Heart left ventricle (tissue), 16 donors: ENCODE measurements at regions not wholly inside any gene's neighbourhood (a gene's known extent, or its start where the extent isn't known, plus 50 kb on each side); places are given as distances from the start of the nearest gene placed in this dataset.

Experiments
- ATAC-seq, 4 donors: fragments of 200-7000 bp; cut with Tn5 transposase; one replicate each; pipeline ENCODE4 v1.9.1; 2020 to 2022; ENCODE audit warnings: moderate library complexity in 4 of 4, mild to moderate bottlenecking in 3 of 4, moderate number of reproducible peaks in 1 of 4
- DNase-seq, 5 donors: peaks; one replicate each; pipeline ENCODE4 v3.0.0-alpha.2; 2020
- H3K27ac ChIP-seq, 12 donors: fragments of 200-600 bp; sonication (generic) in 4 of 12; one replicate each; pipeline versions ENCODE4 v1.5.0 to v1.8.0; 2016 to 2022; ENCODE audit warnings: mild to moderate bottlenecking in 2 of 12
- H3K27me3 ChIP-seq, 9 donors: fragments of 200-600 bp; sonication (generic) in 2 of 9; one replicate each; pipeline versions ENCODE4 v1.5.1 to v1.8.0; 2016 to 2022; ENCODE audit warnings: mild to moderate bottlenecking in 3 of 9
- H3K36me3 ChIP-seq, 9 donors: fragments of 200-600 bp; sonication (generic) in 2 of 9; one replicate each; pipeline versions ENCODE4 v1.5.0 to v1.8.0; 2018 to 2022; ENCODE audit warnings: mild to moderate bottlenecking in 2 of 9
- H3K4me1 ChIP-seq, 12 donors: fragments of 200-600 bp; sonication (generic) in 4 of 12; one replicate each; pipeline versions ENCODE4 v1.5.0 to v1.8.0; 2016 to 2022; ENCODE audit warnings: mild to moderate bottlenecking in 3 of 12
- H3K4me3 ChIP-seq, 12 donors: fragments of 200-600 bp; sonication (generic) in 4 of 12; one replicate each; pipeline versions ENCODE4 v1.5.0 to v1.8.0; 2017 to 2022; ENCODE audit warnings: mild to moderate bottlenecking in 9 of 12, moderate library complexity in 4 of 12
- H3K9me3 ChIP-seq, 12 donors: fragments of 200-600 bp; sonication (generic) in 4 of 12; one replicate each; pipeline versions ENCODE4 v1.5.0 to v1.8.0; 2016 to 2022; ENCODE audit warnings: mild to moderate bottlenecking in 1 of 12
- POLR2A ChIP-seq, 2 donors: fragments of 450-650 bp; IDR thresholded peaks; one replicate each; pipeline ENCODE4 v1.6.1; 2017; ENCODE audit warnings: antibody characterized with exemption in 2 of 2, mild to moderate bottlenecking in 2 of 2, moderate library complexity in 2 of 2
- WGBS, 4 donors: extraction: QIAGEN DNeasy Blood & Tissue Kit in 2 of 4; methylation state at CpG; one replicate each; pipeline versions ENCODE4 v1.1.5 to v1.1.7; 2013 to 2018; 5-methylcytosine and 5-hydroxymethylcytosine counted together
- intact Hi-C, 10 donors: fragments of 100-400 bp; cut with DNase I; formaldehyde crosslinking; loops; one replicate each; pipeline versions ENCODE4 v1.11.1 to v1.14.2; 2022
- TF ChIP-seq, protein P1 (sequence below), 12 donors: fragments of 200-600 bp; sonication (generic) in 4 of 12; IDR thresholded peaks; one replicate each; pipeline versions ENCODE4 v1.5.0 to v1.8.0; 2018 to 2022; ENCODE audit warnings: antibody characterized with exemption in 12 of 12, mild to moderate bottlenecking in 5 of 12
- donor health status: ischemic (EF 13 %, LVEDD 7.1; RV severe dilation, severe dysfunction).
- donor health status: healthy with polysubstance abuse.
- donor health status: DM: no; HTN: yes; CAD: no.
- donor health status: DM: no; HTN: no; CAD: no.
- donor health status: ischemic (EF 25% LVEDD 6.9; RV normal size, moderate dysfunction).
- donor health status: ischemic (EF 25% LVEDD 5.7; RV mildly dilated, moderate dysfunction).
- donor health status: healthy.
- donor health status: DM: yes; HTN: yes; CAD: no.
- donor health status: ischemic (EF 35%, LVEDD 5.7; RV mildly dilated, moderate dysfunction).
- donor health status: nonischemic (EF 11% LVEDD 7.7; RV severe dilation, severe dysfunction).
- donor health status: DM: yes; HTN: yes; CAD: no.
- donor health status: PGD.
- donor health status: ischemic (EF 29% LVEDD 5.4; RV normal size, mild dysfunction).
- donor health status: nonischemic (EF 23%, LVEDD 6.1; RV moderate dilation, normal function).

DNA sequence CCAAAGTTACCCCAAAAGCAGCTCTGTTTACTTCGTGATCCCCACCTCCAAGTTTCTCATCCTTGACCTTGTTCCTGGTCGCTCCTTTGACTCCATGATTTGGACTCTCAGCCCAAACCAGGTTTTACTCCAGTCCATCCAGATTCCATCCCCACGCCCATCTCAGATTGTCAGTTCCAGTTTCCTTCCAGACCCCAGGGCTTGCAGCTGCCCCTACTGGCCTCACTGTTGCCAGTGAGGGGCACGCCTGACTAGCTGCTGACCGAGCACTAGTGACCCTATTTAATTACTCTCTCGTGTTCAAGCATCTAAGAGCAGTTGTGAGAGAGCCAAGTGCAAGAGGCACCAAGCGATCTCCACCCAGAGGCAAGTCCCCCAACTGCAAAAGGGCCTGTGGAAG lies 155.1 kb upstream of the FUT8 start:
- DNase-seq (no peak), ATAC-seq (no peak)
- Histone ChIP-seq H3K4me1 (no peaks in the 10 kb centered on the region), H3K36me3 (no peaks in the 10 kb centered on the region), H3K9me3 (peaks cover 0 to 19% (median 2%) of the 10 kb centered on the region in 12 donors), H3K27me3 (no peaks in the 10 kb centered on the region), H3K27ac (no peak overlapping the region), H3K4me3 (no peak overlapping the region)
- WGBS, 4 donors: 82 to 87% (median 83%) methylated on average over 7 of the region's 7 CpGs
- intact Hi-C loops: no loop called here
- TF ChIP-seq, protein P1, sequence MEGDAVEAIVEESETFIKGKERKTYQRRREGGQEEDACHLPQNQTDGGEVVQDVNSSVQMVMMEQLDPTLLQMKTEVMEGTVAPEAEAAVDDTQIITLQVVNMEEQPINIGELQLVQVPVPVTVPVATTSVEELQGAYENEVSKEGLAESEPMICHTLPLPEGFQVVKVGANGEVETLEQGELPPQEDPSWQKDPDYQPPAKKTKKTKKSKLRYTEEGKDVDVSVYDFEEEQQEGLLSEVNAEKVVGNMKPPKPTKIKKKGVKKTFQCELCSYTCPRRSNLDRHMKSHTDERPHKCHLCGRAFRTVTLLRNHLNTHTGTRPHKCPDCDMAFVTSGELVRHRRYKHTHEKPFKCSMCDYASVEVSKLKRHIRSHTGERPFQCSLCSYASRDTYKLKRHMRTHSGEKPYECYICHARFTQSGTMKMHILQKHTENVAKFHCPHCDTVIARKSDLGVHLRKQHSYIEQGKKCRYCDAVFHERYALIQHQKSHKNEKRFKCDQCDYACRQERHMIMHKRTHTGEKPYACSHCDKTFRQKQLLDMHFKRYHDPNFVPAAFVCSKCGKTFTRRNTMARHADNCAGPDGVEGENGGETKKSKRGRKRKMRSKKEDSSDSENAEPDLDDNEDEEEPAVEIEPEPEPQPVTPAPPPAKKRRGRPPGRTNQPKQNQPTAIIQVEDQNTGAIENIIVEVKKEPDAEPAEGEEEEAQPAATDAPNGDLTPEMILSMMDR (IDR thresholded peaks at IDR 0.05): no peak
- no peak for TF ChIP-seq POLR2A (IDR thresholded peaks at IDR 0.05)

- ATAC-seq (peak in 1 of 4 donors; percentile 36), DNase-seq (no peak)
- no peak overlapping the region for H3K4me3 ChIP-seq
- peaks cover 0 to 19% (median 2%) of the 10 kb centered on the region in 12 donors for H3K9me3 ChIP-seq
- H3K27ac ChIP-seq: no peak overlapping the region
- WGBS, 4 donors: 39 to 52% (median 46%) methylated on average over 1 of the region's 1 CpG
- H3K27me3 ChIP-seq: no peaks in the 10 kb centered on the region
- TF ChIP-seq, protein P1 (IDR thresholded peaks at IDR 0.05): no peak
- TF ChIP-seq POLR2A (IDR thresholded peaks at IDR 0.05): no peak
- no peaks in the 10 kb centered on the region for H3K4me1 ChIP-seq
- intact Hi-C loops: no loop called here
- H3K36me3 ChIP-seq: no peaks in the 10 kb centered on the region
Measured at GRCh38 chr14:65258391-65258790, 154.1 kb upstream of the FUT8 start.

DNA sequence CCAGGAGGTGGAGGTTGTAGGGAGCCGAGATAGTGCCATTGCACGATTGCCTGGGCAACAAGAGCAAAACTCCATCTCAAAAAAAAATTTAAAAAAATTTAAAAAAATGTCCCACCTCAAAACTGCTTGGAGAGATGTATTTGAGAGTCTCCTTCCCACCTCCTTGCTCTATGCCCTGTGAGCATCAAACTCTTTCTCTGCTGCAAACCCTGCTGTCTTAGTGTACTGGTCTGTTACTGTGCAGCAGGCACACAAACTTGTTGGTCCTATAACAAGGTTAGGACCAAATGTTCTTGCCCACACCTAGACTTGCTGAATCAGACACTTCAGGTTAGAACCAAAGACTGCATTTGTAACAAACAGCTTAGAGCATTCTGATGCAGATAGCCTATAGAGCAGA lies 153.5 kb upstream of the FUT8 start:
- WGBS, 4 donors: 95 to 99% (median 98%) methylated on average over 2 of the region's 2 CpGs
- H3K36me3 ChIP-seq: no peaks in the 10 kb centered on the region
- TF ChIP-seq, protein P1 (IDR thresholded peaks at IDR 0.05): no peak
- TF ChIP-seq POLR2A (IDR thresholded peaks at IDR 0.05): no peak
- H3K27me3 ChIP-seq: no peaks in the 10 kb centered on the region
- H3K4me1 ChIP-seq: no peaks in the 10 kb centered on the region
- H3K9me3 ChIP-seq: peaks cover 0 to 19% (median 2%) of the 10 kb centered on the region in 12 donors
- H3K4me3 ChIP-seq: no peak overlapping the region
- no peak for ATAC-seq
- no peak for DNase-seq
- intact Hi-C loops: no loop called here
- no peak overlapping the region for H3K27ac ChIP-seq

- DNase-seq (no peak), ATAC-seq (no peak)
- 91 to 95% (median 93%) methylated on average over 2 of the region's 2 CpGs for WGBS, 4 donors
- TF ChIP-seq, protein P1 (IDR thresholded peaks at IDR 0.05): no peak
- no peak for TF ChIP-seq POLR2A (IDR thresholded peaks at IDR 0.05)
- intact Hi-C loops: no loop called here
- peaks cover 0 to 19% (median 2%) of the 10 kb centered on the region in 12 donors for H3K9me3 ChIP-seq
- H3K27me3 ChIP-seq: no peaks in the 10 kb centered on the region
- no peak overlapping the region for H3K27ac ChIP-seq
- H3K4me3 ChIP-seq: no peak overlapping the region
- no peaks in the 10 kb centered on the region for H3K4me1 ChIP-seq
- no peaks in the 10 kb centered on the region for H3K36me3 ChIP-seq
Measured at GRCh38 chr14:65260786-65261185, 151.7 kb upstream of the FUT8 start.
